ENCODE measurements at regions not wholly inside any gene's neighbourhood (a gene's known extent, or its start where the extent isn't known, plus 50 kb on each side); places are given as distances from the start of the nearest gene placed in this dataset.

DNA sequence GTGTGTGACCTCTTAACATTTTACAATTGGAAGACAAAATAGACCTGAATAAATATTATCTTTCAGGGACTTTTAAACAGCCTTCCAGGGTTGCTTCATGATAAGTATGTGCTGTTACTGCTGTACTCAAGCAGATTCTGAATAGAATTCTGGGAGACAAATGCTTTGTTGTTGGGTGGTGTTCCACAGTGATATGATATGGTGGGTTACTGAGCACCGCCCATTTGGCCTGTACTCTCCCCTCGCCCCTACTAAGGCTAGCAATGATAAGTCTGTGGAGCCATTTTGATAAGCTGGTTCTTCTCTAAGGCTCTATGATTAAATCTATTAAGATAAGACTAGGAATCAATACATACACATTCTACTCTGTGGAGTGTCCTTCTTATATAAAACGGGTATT, 89.8 kb upstream of the ITGA4 start:
- no peak for TF ChIP-seq POLR2A (IDR thresholded peaks at IDR 0.05)
- TF ChIP-seq, protein P1, sequence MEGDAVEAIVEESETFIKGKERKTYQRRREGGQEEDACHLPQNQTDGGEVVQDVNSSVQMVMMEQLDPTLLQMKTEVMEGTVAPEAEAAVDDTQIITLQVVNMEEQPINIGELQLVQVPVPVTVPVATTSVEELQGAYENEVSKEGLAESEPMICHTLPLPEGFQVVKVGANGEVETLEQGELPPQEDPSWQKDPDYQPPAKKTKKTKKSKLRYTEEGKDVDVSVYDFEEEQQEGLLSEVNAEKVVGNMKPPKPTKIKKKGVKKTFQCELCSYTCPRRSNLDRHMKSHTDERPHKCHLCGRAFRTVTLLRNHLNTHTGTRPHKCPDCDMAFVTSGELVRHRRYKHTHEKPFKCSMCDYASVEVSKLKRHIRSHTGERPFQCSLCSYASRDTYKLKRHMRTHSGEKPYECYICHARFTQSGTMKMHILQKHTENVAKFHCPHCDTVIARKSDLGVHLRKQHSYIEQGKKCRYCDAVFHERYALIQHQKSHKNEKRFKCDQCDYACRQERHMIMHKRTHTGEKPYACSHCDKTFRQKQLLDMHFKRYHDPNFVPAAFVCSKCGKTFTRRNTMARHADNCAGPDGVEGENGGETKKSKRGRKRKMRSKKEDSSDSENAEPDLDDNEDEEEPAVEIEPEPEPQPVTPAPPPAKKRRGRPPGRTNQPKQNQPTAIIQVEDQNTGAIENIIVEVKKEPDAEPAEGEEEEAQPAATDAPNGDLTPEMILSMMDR (IDR thresholded peaks at IDR 0.05), result no peak

Measured in vagina (tissue), 2 donors.